Naive thymus-derived CD8-positive, alpha-beta T cell (primary cell): ENCODE measurements at regions not wholly inside any gene's neighbourhood (a gene's known extent, or its start where the extent isn't known, plus 50 kb on each side); places are given as distances from the start of the nearest gene placed in this dataset.
A peak's percentile ranks its signal among the peaks of the same experiment; 100 is the strongest.
"Not testable (repeated sequence)": the region's sequence is repeated elsewhere in the genome, so short reads cannot be mapped to it uniquely, and the experiment has no call there.

ENCODE experiments used
- ATAC-seq, 2 donors: fragments of 150-1000 bp; cut with Tn5 transposase in 1 of 2; sonication (Bioruptor Pico), chemical (Tn5 transposase) in 1 of 2; 1 replicate in 1 of 2; 2 replicates in 1 of 2; pipeline ENCODE4 v1.10.0; 2021; ENCODE audit warnings: mild to moderate bottlenecking in 2 of 2, moderate library complexity in 2 of 2
- POLR2A ChIA-PET: fragments of 350-600 bp; sonication (Branson Sonifier 250); formaldehyde crosslinking; loops from one replicate; lab custom pipeline; 2021; ENCODE audit warnings: antibody characterized with exemption; lab: Charles Lee
- DNase-seq, 10 donors: peaks; one replicate each; pipeline versions ENCODE4 v3.0.0 to v3.0.0-alpha.2; 2020 to 2022
- H3K27ac Mint-ChIP-seq, 10 donors: one replicate each; pipeline ENCODE4 v1.8.0; 2020 to 2022; ENCODE audit warnings: mild to moderate bottlenecking in 10 of 10, mixed read lengths in 10 of 10, moderate library complexity in 4 of 10, inconsistent platforms in 1 of 10
- H3K27me3 Mint-ChIP-seq, 5 donors: one replicate each; pipeline ENCODE4 v1.8.0; 2021 to 2022; ENCODE audit warnings: mixed read lengths in 5 of 5
- H3K36me3 Mint-ChIP-seq, 3 donors: one replicate each; pipeline ENCODE4 v1.8.0; 2020 to 2022; ENCODE audit warnings: mixed read lengths in 3 of 3, mild to moderate bottlenecking in 2 of 3, inconsistent platforms in 1 of 3
- H3K4me1 Mint-ChIP-seq, 4 donors: one replicate each; pipeline ENCODE4 v1.8.0; 2021 to 2022; ENCODE audit warnings: mixed read lengths in 4 of 4
- H3K4me3 Mint-ChIP-seq, 10 donors: one replicate each; pipeline ENCODE4 v1.8.0; 2020 to 2022; ENCODE audit warnings: mild to moderate bottlenecking in 10 of 10, mixed read lengths in 10 of 10, moderate library complexity in 6 of 10, inconsistent platforms in 1 of 10
- H3K9me3 Mint-ChIP-seq, 9 donors: one replicate each; pipeline ENCODE4 v1.8.0; 2020 to 2022; ENCODE audit warnings: mixed read lengths in 9 of 9, mild to moderate bottlenecking in 3 of 9, inconsistent platforms in 1 of 9, moderate library complexity in 1 of 9

- no peak for DNase-seq
- POLR2A ChIA-PET, result no interaction called here
- Mint-ChIP-seq H3K27me3 (peaks cover 0 to 3% (median 0%) of the 10 kb centered on the region in 5 donors), H3K4me1 (no peaks in the 10 kb centered on the region), H3K27ac (no peak overlapping the region), H3K36me3 (no peaks in the 10 kb centered on the region), H3K9me3 (peaks cover 0 to 17% (median 4%) of the 10 kb centered on the region in 9 donors), H3K4me3 (no peak overlapping the region)
- ATAC-seq, result no peak
These were observed 58.1 kb downstream of the TUBA3C start for GRCh38 chr13:19123502-19123901.

DNA sequence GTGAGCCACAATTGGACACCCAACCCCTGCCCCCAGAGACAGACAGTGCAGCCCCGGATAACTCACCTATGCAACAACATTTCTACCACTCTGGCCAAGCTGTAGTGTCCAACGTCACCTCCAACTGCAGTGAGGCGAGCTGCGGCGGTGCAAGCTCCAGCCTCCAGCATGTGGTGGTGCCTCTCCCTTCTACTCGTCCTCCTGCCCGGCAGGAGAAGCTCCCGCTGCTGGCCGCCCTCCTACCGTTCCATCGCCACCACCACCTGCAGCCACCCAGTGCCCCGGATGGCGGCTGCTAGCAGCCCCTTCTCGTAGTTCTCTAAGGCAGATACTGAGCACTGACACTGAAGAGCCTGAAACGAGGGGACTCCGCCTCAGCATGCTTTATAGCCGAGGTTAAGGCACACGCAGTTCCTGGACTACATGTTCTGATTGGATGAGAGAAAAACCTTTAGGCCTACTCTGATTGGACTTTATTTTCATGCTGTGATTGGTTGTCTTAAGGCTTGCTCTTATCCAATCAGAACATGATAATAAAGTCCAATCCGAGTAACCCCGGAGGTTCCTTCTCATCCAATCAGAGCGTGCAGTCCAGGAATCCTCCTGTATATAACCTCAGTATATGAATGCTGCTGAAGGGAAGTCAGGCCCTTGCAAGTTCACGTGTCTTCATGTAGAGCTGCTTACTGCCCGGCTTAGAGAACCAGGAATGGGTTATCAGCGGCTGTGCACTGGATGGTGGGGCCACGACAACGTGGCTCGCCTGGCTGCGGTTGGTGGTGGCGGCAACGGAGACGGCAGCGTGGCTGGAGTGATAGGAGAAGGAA, 63.5 kb downstream of the TUBA3C start:
- Mint-ChIP-seq H3K36me3 (peaks cover 0 to 3% (median 0%) of the 10 kb centered on the region in 3 donors), H3K27ac (no peak overlapping the region), H3K9me3 (peaks cover 0 to 18% (median 3%) of the 10 kb centered on the region in 9 donors), H3K4me3 (no peak overlapping the region), H3K4me1 (no peaks in the 10 kb centered on the region), H3K27me3 (peaks cover 0 to 3% (median 0%) of the 10 kb centered on the region in 5 donors)
- DNase-seq (no peak), ATAC-seq (no peak)
- POLR2A ChIA-PET, result no interaction called here

- H3K36me3 Mint-ChIP-seq, H3K4me1 Mint-ChIP-seq, ATAC-seq, POLR2A ChIA-PET: not testable (repeated sequence)
- DNase-seq, result peak in 1 of 10 donors; percentile 10
- H3K27ac Mint-ChIP-seq, result peak overlapping the region in 2 of 10 donors; percentile 4 to 88
- peaks cover 0 to 14% (median 2%) of the 10 kb centered on the region in 5 donors for H3K27me3 Mint-ChIP-seq
- peaks cover 0 to 19% (median 8%) of the 10 kb centered on the region in 9 donors for H3K9me3 Mint-ChIP-seq
- peak overlapping the region in 3 of 10 donors; percentile 11 to 76 (median 74) for H3K4me3 Mint-ChIP-seq
These were observed 72.4 kb downstream of the TUBA3C start for GRCh38 chr13:19109225-19109624.

DNA sequence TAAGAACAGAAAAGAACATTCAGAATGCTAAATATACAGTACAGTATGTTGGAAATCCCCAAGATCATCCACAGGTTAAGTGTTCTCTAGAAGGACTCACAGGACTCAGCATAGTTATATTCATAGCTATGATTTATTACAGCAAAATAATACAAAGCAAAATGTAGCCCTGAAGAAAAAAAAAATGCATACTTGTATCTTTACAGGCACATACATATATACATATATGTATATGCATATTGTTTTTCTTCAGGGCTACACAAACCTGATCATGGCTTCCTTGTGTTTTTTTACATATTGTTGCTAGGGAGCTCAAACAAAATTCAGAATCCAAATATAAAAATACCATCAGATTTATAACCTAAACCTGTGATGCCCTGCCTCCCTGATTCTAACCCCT, 78.5 kb downstream of the TUBA3C start:
- Mint-ChIP-seq H3K9me3 (peaks cover 0 to 10% (median 5%) of the 10 kb centered on the region in 9 donors), H3K27me3 (no peaks in the 10 kb centered on the region), H3K4me3 (no peak overlapping the region), H3K27ac (no peak overlapping the region), H3K36me3 (no peaks in the 10 kb centered on the region), H3K4me1 (no peaks in the 10 kb centered on the region)
- POLR2A ChIA-PET, result no interaction called here
- DNase-seq, result no peak
- no peak for ATAC-seq

GRCh38 chr13:19093369-19093768, 88.3 kb downstream of the TUBA3C start:
- no peak overlapping the region for H3K4me3 Mint-ChIP-seq
- peaks cover 0 to 6% (median 0%) of the 10 kb centered on the region in 9 donors for H3K9me3 Mint-ChIP-seq
- ATAC-seq, result no peak
- H3K27me3 Mint-ChIP-seq, result peaks cover 0 to 5% (median 3%) of the 10 kb centered on the region in 5 donors
- DNase-seq, result no peak
- no peaks in the 10 kb centered on the region for H3K36me3 Mint-ChIP-seq
- H3K4me1 Mint-ChIP-seq, result no peaks in the 10 kb centered on the region
- no peak overlapping the region for H3K27ac Mint-ChIP-seq
- POLR2A ChIA-PET, result no interaction called here

- H3K27me3 Mint-ChIP-seq, result peaks cover 0 to 7% (median 4%) of the 10 kb centered on the region in 5 donors
- H3K36me3 Mint-ChIP-seq, result no peaks in the 10 kb centered on the region
- POLR2A ChIA-PET, result no interaction called here
These were observed 91.1 kb downstream of the TUBA3C start for GRCh38 chr13:19090495-19090894.

DNA sequence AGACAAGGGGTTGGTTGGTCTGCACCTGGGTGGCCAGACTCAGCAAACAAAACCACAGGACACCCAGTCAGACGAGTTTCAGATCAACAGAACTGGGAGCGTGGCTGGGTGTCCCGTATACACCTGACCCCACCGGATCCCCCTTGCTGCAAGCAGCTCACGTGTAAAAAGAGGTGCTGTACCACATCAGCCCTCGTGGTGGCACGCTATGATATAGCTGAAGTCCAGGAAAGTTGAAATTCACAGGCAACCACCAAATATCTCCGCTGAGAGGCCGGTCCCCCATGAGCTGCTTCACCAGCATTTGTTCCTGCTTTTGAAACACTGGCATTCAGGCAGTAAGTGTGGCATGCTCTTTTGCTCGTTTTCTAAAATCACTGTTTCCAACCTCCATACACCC, 92.3 kb downstream of the TUBA3C start:
- Mint-ChIP-seq H3K27ac (no peak overlapping the region), H3K4me1 (no peaks in the 10 kb centered on the region), H3K27me3 (peaks cover 0 to 9% (median 6%) of the 10 kb centered on the region in 5 donors), H3K4me3 (no peak overlapping the region), H3K9me3 (peaks cover 0 to 9% (median 0%) of the 10 kb centered on the region in 9 donors), H3K36me3 (no peaks in the 10 kb centered on the region)
- ATAC-seq, result no peak
- POLR2A ChIA-PET, result no interaction called here
- DNase-seq, result no peak

More at GRCh38 chr13:19090495-19090894, 91.1 kb downstream of the TUBA3C start:
- Mint-ChIP-seq H3K9me3 (peaks cover 0 to 4% (median 0%) of the 10 kb centered on the region in 9 donors), H3K4me3 (no peak overlapping the region), H3K4me1 (no peaks in the 10 kb centered on the region), H3K27ac (no peak overlapping the region)
- ATAC-seq, result no peak
- DNase-seq, result no peak

DNA sequence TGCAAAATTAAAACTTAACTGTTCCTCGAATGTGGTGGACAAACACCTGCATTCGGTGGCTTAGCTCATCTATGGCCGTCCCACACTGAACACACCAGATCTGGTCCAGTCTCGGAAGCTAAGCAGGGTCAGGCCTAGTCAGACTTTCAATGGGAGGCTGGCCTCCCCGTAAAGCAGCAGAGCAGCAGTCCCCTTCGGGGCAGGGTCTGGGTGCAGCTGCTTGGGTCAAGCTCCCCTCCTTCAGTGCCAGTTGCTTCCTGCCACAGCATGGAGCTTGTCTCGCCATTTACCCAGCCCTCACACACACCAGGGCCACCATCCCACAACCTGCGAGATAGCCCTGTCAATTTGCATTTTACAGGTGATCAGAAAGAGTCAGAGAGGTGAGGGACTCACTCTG, 93.2 kb downstream of the TUBA3C start:
- H3K4me3 Mint-ChIP-seq, result no peak overlapping the region
- POLR2A ChIA-PET, result no interaction called here
- DNase-seq, result no peak
- no peak overlapping the region for H3K27ac Mint-ChIP-seq
- no peaks in the 10 kb centered on the region for H3K4me1 Mint-ChIP-seq
- H3K36me3 Mint-ChIP-seq, result no peaks in the 10 kb centered on the region
- no peak for ATAC-seq
- peaks cover 0 to 9% (median 2%) of the 10 kb centered on the region in 9 donors for H3K9me3 Mint-ChIP-seq
- H3K27me3 Mint-ChIP-seq, result peaks cover 0 to 12% (median 6%) of the 10 kb centered on the region in 5 donors

DNA sequence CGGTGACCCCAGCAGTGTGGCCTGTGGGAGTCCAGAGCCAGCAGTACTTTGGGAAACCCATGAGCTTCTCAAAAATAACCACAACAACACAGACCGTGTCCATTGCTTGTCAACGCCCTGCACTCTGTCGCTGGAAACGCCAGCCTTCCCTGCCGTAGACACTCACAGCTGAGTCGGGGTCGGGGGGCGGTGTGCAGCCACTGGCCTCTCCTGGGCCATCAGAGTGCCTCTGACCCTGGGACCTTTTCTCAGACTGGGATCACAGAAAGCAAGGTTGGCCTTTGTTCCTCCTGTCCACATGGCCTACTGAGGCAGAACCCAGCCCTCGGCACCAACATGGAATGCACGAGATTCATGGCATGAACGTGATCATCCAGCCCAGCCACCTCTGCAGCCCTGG, 95.7 kb downstream of the TUBA3C start:
- no peak overlapping the region for H3K27ac Mint-ChIP-seq
- peaks cover 0 to 16% (median 6%) of the 10 kb centered on the region in 5 donors for H3K27me3 Mint-ChIP-seq
- H3K9me3 Mint-ChIP-seq, result peaks cover 0 to 13% (median 2%) of the 10 kb centered on the region in 9 donors
- no peaks in the 10 kb centered on the region for H3K36me3 Mint-ChIP-seq
- H3K4me3 Mint-ChIP-seq, result no peak overlapping the region
- POLR2A ChIA-PET, result no interaction called here
- ATAC-seq, result no peak
- no peaks in the 10 kb centered on the region for H3K4me1 Mint-ChIP-seq
- no peak for DNase-seq

DNA sequence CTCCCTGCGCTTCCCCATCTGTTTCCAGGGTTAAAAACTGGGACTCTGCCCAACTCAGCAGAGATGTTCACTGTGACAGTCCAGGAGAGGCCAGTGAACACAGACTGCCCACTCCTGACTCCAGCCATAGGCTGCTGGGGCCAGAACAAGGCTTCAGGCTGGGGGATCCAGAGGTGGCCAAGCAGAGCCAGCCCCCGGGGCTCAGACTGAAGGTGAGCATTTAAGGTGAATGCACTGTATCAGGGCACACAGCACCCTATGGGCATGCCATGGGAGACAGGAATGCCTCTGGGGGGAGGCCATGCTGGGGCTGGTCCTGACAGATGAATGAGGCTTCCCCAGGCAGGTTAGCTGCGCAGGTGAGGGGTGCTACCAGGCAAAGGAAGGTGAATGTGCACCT, 96.4 kb downstream of the TUBA3C start:
- POLR2A ChIA-PET, result no interaction called here
- ATAC-seq (no peak), DNase-seq (no peak)
- no peaks in the 10 kb centered on the region for H3K4me1 Mint-ChIP-seq
- H3K36me3 Mint-ChIP-seq, result no peaks in the 10 kb centered on the region
- no peak overlapping the region for H3K27ac Mint-ChIP-seq
- no peak overlapping the region for H3K4me3 Mint-ChIP-seq
- H3K27me3 Mint-ChIP-seq, result peaks cover 0 to 16% (median 6%) of the 10 kb centered on the region in 5 donors
- H3K9me3 Mint-ChIP-seq, result peaks cover 0 to 15% (median 2%) of the 10 kb centered on the region in 9 donors

DNA sequence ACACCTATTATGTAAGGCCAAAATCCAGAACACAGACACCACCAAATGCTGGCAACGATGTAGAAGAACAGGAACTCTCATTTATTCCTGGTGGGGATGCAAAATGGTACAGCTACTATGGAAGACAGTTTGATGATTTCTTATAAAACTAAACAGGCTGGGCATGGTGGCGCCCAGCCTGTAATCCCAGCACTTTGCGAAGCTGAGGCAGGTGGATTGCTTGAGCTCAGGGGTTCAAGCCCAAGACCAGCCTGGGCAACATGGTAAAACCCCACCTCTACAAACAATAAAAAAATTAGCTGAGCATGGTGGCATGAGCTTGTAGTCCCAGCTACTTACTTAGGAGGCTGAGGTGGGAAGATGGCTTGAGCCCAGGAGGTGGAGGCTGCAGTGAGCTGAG, 98.3 kb downstream of the TUBA3C start:
- ATAC-seq, result no peak
- peaks cover 0 to 20% (median 7%) of the 10 kb centered on the region in 9 donors for H3K9me3 Mint-ChIP-seq
- POLR2A ChIA-PET, result no interaction called here
- no peak for DNase-seq
- H3K4me1 Mint-ChIP-seq, result no peaks in the 10 kb centered on the region
- no peak overlapping the region for H3K27ac Mint-ChIP-seq
- no peak overlapping the region for H3K4me3 Mint-ChIP-seq
- H3K27me3 Mint-ChIP-seq, result peaks cover 0 to 11% (median 5%) of the 10 kb centered on the region in 5 donors
- peaks cover 0 to 4% (median 0%) of the 10 kb centered on the region in 3 donors for H3K36me3 Mint-ChIP-seq

DNA sequence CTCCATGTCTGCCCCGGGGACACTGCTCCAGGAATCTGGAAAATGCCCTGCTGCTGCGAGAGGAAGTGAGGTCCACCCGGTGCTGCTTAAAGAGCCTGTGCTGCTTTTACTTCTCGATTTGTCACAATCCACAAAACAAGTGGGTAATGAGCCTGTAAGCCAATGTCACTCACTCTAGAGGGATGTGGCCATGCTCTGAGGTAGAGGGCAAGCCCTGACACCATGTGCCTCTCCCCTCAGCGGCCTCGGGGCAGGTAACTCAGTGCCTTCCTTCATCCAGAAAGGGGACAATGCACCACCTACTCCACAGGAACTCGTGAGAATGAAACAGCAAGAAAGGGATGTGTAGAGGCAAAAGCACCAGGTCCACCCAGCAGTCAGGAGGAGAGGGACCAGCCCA, 106.2 kb downstream of the TUBA3C start:
- H3K27ac Mint-ChIP-seq, result no peak overlapping the region

DNA sequence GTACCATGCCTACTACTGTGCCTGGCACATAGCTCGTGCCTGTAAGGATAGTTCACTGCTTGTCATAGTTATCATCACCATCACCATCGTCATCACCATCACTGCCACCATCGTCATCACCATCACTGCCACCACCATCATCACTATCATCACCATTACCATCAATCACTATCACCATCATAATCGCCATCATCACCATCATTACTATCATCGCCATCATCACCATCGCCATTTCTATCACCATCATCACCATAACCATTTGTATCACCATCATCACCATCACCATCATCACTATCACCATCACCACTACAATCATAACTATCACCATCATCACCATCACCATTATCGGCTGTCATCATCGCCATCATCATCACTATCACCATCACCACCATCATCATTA, 107.1 kb downstream of the TUBA3C start:
- Mint-ChIP-seq H3K4me3 (no peak overlapping the region), H3K4me1 (no peaks in the 10 kb centered on the region), H3K9me3 (peaks cover 0 to 17% (median 6%) of the 10 kb centered on the region in 9 donors), H3K27ac (no peak overlapping the region), H3K27me3 (peaks cover 0 to 8% (median 0%) of the 10 kb centered on the region in 5 donors), H3K36me3 (peaks cover 0 to 4% (median 0%) of the 10 kb centered on the region in 3 donors)
- DNase-seq, result no peak
- no peak for ATAC-seq
- POLR2A ChIA-PET, result no interaction called here

More for the DNA sequence above, 106.2 kb downstream of the TUBA3C start:
- DNase-seq, result no peak
- H3K27me3 Mint-ChIP-seq, result peaks cover 0 to 8% (median 0%) of the 10 kb centered on the region in 5 donors
- no peak overlapping the region for H3K4me3 Mint-ChIP-seq
- H3K9me3 Mint-ChIP-seq, result peaks cover 0 to 17% (median 8%) of the 10 kb centered on the region in 9 donors
- POLR2A ChIA-PET, result no interaction called here
- peaks cover 0 to 4% (median 0%) of the 10 kb centered on the region in 3 donors for H3K36me3 Mint-ChIP-seq
- H3K4me1 Mint-ChIP-seq, result no peaks in the 10 kb centered on the region
- ATAC-seq, result no peak
